ENCODE measurements at regions not wholly inside any gene's neighbourhood (a gene's known extent, or its start where the extent isn't known, plus 50 kb on each side); places are given as distances from the start of the nearest gene placed in this dataset.

- DNase-seq (ENCODE audit: low read depth): no peak
Observed at GRCh38 chr5:2602451-2603271, 148.8 kb downstream of the IRX2 start.

DNA sequence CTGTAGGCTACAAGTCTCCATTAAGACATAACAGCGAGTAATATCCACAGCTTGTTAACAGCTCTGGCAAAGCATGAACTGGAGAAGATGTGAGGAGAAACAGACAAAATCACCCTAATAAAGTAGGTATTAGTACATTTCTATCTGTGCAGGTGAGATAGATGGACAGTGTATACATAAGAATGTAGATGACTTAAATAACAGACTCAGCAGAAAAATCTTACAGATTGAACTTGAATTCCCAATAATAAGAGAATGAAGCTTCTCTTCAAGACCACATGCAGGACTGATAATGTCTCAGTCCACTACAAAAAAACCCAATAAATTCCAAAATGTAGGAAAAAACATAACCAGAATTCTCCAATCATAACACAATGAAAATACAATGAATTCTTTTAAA is 153.0 kb downstream of the IRX2 start:
- DNase-seq (ENCODE audit: low read depth): no peak

DNA sequence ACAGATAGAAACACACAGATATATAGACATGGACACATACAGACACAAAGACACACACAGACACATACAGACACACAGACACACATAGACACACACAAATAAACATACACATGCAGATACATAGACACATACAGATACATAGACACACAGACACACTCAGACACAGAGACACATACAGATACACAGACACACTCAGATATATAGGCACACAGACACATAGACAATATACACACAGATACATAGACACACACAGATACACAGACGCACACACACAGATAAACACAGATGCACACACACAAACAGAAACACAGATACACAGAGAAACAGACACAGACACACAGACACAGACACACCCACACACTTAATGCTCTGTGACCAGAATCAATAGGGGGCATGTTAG is 156.8 kb downstream of the IRX2 start:
- DNase-seq (ENCODE audit: low read depth): no peak

- no peak for DNase-seq (ENCODE audit: low read depth)
Observed at GRCh38 chr5:2592766-2593165, 158.7 kb downstream of the IRX2 start.

GRCh38 chr5:2591777-2592453 is 159.6 kb downstream of the IRX2 start:
- no peak for DNase-seq (ENCODE audit: low read depth)

GRCh38 chr5:2588850-2589501 is 162.5 kb downstream of the IRX2 start:
- DNase-seq (ENCODE audit: low read depth): no peak

DNA sequence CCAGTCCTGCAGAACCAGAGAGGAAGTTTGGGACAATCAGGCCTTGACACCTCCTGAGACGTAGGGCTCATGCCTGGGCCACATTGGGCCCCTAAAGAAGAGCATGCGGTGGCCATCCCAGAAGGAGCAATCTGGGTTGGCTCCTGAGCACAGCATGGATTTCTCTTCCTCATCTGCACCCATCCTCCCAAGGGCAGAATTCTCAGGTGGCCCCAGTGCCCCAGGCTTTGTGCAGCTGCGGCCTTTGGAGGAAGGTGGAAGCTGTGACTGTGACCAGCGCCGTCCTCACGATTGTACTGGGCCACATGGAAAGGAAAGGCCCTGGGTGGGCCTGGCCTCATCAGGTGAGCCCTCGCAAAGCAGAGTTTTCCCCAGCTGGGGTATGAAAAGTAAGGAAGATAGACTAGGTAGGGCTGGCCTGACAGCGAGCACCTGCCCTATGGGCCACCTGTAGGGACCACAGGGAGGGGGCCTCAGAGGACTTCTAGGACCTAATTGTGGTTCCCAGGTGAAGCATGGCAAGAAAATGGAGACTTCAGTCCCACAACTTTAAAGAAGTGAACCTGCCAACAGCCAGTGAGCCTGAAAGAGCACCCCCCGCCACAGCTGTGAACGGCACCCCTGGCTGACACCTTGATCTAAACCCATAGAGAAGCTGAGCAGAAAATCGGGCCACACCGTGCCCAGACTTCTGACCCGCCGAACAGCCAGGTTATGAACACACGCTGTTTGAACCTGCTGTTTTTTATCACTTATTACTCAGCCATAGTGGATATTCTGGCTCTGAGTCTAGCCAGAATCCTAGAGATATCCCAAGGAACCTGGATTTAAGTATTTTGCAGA is 164.1 kb downstream of the IRX2 start:
- no peak for DNase-seq (ENCODE audit: low read depth)

- no peak for DNase-seq (ENCODE audit: low read depth)
Observed at GRCh38 chr5:2586016-2586715, 165.3 kb downstream of the IRX2 start.

- DNase-seq (ENCODE audit: low read depth): no peak
Observed at GRCh38 chr5:2584579-2585269, 166.8 kb downstream of the IRX2 start.

- DNase-seq (ENCODE audit: low read depth): no peak
Observed at GRCh38 chr5:2582507-2582906, 169.0 kb downstream of the IRX2 start.

GRCh38 chr5:2582106-2582505 is 169.4 kb downstream of the IRX2 start:
- no peak for DNase-seq (ENCODE audit: low read depth)

- DNase-seq (ENCODE audit: low read depth): no peak
Observed at GRCh38 chr5:2581418-2581817, 170.1 kb downstream of the IRX2 start.

DNA sequence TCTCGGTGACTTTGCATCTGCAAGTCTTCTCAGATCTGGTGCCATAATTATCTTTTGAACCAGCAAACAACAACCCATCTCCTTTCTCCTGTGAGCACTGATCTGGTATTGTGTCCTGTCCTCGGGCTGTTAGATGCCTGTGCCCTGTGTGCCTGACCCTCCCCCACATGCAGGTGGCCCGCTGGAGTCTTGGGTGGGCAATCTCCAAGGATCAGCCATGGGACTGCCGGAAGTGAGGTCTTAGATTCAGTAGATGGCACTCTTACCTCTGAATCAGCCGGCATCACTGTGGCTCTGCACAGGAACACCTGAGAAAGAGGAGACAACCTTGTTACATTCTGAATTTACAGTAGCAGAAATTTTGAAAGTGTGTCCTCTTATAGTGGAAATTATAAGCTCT is 172.4 kb downstream of the IRX2 start:
- no peak for DNase-seq (ENCODE audit: low read depth)

DNA sequence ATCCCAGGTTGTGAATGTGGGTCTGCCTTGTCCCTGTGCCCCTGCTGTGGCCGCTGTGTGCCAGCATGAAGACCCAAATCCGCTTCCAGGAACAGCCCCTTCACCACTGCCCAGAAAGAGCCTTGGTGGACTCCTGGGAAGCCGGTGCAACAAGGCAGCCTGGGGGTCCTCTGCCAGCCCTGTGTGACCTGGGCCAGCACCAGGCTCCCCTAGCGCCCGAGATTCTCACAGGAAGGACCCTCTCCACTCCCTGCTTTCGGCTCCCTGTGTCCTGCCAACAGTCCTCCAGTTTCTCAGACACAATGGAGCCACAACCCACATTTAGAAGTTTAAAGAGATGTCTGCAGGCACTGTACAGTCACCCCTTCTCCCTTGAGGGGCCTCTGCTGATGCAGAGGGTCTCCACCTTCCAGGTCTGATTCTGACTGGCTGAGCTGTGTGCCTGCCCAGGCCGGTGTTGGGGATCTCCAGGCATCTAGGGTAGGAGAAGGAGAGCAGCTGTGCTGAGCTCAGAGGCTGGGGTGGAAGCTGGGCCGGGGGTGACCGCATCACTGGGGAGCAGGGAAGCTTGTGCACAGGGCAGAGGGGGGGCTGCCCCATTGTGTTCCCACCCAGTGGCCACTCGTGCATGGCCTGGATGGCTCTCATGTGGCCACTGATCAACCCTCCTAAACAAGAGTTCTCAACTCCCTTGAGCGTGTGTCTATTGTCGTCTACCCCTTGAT is 174.0 kb downstream of the IRX2 start:
- no peak for DNase-seq (ENCODE audit: low read depth)

- DNase-seq (ENCODE audit: low read depth): no peak
Observed at GRCh38 chr5:2576823-2577222, 174.7 kb downstream of the IRX2 start.

- DNase-seq (ENCODE audit: low read depth): no peak
Observed at GRCh38 chr5:2575871-2576270, 175.6 kb downstream of the IRX2 start.

- no peak for DNase-seq (ENCODE audit: low read depth)
Observed at GRCh38 chr5:2575292-2575691, 176.2 kb downstream of the IRX2 start.

GRCh38 chr5:2574155-2574554 is 177.3 kb downstream of the IRX2 start:
- no peak for DNase-seq (ENCODE audit: low read depth)

DNA sequence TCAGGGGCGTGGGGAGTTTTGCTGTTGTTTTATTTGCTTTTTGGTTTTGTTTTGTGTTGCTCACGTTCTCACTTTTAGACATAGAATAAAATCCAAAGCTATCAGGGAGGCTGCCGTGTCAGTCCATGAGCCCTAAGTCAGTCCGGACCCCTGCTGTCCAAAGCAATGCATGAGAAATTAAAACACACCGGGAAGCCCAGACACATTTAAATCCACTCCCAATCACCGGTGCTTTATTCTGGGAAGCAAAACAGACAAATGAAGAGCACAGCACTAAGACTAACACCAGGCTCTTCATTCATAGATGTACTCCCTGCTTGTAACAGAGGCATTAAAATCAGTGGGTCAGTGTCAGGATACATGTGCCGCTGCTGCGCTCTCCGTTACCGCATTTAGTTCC is 180.9 kb downstream of the IRX2 start:
- DNase-seq (ENCODE audit: low read depth): no peak

Measured in fibroblast of gingiva (primary cell).